GM20000 (cell line): ENCODE measurements at regions not wholly inside any gene's neighbourhood (a gene's known extent, or its start where the extent isn't known, plus 50 kb on each side); places are given as distances from the start of the nearest gene placed in this dataset.
A peak's percentile ranks its signal among the peaks of the same experiment; 100 is the strongest.
"Not testable (repeated sequence)": the region's sequence is repeated elsewhere in the genome, so short reads cannot be mapped to it uniquely, and the experiment has no call there.

Experiments
- DNase-seq: peaks from one replicate; pipeline ENCODE4 v3.0.0; 2012; ENCODE audit warnings: low spot score
- TF ChIP-seq, protein P1 (sequence below): IDR thresholded peaks from 2 replicates; pipeline ENCODE4 v1.5.1; 2012; ENCODE audit warnings: mild to moderate bottlenecking, control low read depth; ENCODE audit errors: extremely low read depth, missing control alignments

DNA sequence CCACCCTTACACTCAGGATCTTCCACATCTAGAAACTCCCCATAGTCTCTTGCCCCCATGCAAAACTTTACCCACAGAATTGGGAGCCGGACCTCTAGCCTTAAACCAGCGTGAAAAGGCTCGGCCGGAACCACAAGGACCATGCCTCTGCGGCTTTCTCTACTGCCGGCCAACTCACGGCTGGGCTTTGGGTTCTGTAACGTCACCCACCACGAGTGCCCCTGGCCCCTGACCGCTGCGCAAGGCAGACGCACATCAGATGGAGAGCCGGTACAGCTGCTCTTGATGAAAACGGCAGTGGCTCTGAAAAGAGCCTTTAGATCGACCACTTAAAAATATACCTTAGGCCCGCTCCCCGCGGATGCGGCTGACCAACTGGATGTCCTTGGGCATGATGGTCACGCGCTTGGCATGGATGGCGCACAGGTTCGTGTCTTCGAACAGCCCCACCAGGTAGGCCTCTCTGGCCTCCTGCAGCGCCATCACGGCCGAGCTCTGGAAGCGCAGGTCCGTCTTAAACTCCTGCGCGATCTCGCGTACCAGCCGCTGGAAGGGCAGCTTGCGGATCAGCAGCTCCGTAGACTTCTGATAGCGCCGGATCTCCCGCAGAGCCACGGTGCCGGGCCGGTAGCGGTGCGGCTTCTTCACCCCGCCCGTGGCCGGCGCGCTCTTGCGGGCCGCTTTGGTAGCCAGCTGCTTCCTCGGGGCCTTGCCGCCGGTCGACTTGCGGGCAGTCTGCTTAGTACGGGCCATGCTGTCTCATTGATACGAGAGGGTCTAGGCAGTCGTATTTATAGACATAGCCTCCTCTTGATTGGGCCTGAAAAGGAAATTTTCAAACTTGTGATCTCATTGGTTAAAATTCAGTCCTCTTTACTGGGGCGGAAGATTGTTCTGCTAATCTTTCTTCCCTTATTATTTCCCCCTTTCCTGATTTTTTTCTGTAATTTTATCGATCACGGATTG lies 66.3 kb downstream of the FAM72C start:
- not testable (repeated sequence) for DNase-seq

DNA sequence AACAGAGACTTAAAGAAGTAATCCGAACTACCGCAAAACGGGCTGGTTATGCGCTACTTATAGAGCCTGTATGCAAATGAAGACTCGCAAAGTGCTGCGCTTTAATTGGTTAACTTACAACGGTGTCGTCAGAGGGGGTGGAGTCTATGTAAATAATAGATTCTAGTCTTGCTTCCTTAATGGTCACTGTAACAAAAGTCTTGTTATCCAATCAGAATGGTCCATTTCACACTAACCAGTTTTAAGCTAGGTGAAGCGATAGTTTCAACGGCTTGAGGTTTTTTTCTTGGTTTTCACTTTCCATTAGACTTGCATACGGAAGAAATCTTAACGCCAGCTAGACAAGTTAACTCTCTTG lies 67.2 kb downstream of the FAM72C start:
- not testable (repeated sequence) for DNase-seq

DNA sequence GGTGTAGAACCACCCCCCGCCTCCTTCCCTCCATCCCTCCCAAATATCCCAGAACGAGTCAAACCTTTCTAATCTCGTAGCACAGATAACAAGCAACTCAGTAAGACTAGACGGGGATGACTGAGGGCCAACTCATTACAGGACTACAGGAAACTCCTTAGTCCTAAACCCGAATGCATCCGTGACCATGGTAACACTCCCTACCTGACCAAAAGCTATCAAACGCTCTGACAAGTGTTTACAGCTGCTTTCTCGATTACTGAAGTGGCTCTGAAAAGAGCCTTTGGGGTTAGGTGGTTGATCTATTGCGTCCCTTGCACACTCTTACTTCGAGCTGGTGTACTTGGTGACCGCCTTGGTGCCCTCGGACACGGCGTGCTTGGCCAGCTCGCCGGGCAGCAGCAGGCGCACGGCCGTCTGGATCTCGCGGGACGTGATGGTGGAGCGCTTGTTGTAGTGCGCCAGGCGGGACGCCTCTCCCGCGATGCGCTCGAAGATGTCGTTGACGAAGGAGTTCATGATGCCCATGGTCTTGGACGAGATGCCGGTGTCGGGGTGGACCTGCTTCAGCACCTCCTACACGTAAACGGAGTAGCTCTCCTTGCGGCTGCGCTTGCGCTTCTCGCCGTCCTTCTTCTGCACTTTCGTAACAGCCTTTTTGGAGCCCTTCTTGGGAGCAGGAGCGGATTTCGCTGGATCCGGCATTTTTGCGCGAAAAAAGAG lies 67.7 kb downstream of the FAM72C start:
- DNase-seq = not testable (repeated sequence)

DNA sequence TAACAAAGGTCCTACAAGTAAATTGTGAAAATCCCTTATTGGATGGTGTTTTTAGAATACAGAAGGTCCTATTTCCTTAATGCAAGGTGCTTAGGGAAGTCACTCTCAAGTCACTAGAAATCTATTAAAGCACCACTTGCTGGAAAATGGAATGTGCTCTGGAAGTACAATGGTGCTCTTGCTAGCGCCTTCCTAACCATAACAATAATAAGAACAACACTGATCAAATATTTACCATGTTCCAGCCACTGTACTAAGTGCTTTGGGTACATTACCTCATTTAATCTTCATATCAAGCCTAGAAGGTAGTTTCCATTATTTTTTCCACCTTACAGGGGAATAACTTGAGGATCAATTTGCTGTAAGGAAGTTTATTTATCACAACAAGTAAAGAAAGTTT lies 75.4 kb downstream of the FAM72C start:
- not testable (repeated sequence) for DNase-seq

DNA sequence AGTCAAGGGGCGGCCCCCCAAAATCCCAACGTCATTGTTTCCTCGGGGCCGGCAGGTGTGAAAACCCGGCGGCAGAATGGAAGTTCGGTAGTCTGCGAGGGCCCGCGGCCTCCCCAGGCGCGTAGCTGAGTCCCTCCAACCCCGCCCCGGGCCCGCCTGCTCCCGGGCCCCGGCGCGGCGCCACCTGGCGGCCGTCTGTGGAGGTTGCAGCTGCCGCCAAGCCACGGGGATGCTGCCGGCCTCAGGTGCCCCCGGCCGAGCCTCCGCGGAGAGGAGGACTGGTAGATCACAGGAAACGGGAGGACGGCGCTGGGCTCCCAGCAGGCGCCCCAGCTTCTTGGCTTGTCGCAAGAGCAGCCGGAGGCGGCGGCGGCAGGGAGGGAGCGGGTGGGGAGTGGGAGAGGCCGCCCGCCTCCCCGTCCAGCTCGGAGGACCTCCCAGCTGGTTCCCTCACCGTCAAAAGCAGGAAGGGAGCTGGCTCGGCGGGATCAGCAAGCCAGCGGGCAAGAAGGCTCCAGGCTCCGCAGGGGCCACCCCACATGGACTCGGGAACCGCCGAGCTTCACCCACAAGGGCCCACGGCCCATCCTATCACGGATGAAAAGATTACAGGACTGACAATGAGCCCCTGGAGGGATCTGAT lies 86.7 kb downstream of the FAM72C start:
- not testable (repeated sequence) for DNase-seq
- TF ChIP-seq, protein P1, sequence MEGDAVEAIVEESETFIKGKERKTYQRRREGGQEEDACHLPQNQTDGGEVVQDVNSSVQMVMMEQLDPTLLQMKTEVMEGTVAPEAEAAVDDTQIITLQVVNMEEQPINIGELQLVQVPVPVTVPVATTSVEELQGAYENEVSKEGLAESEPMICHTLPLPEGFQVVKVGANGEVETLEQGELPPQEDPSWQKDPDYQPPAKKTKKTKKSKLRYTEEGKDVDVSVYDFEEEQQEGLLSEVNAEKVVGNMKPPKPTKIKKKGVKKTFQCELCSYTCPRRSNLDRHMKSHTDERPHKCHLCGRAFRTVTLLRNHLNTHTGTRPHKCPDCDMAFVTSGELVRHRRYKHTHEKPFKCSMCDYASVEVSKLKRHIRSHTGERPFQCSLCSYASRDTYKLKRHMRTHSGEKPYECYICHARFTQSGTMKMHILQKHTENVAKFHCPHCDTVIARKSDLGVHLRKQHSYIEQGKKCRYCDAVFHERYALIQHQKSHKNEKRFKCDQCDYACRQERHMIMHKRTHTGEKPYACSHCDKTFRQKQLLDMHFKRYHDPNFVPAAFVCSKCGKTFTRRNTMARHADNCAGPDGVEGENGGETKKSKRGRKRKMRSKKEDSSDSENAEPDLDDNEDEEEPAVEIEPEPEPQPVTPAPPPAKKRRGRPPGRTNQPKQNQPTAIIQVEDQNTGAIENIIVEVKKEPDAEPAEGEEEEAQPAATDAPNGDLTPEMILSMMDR = peak; percentile 44

DNA sequence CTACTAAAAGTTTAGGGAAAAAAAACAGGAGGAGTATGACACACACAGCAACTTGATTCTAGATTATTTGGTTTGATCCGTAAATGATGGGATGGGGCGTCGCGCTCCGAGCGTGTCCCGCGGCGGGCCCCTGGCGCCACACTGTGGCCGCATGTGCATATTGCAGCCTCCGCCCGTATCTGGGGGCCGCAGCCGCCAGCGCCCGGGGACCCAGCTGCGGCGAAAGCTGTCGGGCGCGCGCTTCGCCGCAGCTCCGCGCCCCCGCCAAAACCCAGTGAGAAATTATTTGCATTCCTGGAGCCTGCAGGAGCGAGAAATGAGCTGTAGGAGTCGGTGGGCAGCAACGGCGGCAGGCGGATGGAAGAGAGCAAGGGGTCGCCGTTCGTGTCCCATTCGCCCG lies 87.3 kb downstream of the FAM72C start:
- DNase-seq = not testable (repeated sequence)
- TF ChIP-seq, protein P1 = peak; percentile 19

DNA sequence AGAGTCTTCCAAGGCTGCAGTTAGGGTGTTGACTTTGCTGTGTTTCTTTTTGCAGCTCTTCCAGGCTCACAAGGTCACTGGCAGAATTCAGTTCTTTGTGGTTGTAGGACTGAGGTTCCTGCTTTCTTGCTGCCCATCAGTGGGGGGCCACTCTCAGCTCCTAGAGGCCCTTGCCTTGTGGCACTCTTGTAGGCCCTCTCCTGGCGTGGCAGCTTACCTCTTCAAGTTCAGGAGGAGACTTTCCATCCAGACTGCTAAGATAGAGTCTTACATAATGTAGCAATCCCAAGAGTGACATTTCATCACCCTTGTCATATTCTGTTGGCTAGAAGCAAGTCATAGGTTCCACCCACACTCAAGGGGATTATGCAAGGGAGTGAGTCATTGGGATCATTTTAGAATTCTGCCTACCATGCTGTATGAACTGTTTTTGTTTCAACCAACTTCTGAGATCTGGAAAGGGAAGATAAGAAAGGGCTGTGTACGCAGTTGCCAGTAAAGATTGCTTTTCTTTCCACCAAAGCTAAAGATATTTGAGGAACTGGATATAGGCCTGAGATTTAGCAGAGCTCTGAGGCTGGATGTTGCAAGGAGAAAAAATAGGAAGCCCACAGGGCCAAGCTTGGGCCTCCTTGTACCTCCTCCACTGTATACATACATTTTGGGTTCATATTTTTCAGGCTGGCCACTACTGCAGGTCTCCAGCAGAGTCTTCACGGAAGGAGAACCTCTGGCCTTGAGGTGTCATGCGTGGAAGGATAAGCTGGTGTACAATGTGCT lies 91.8 kb downstream of the FAM72C start:
- DNase-seq = not testable (repeated sequence)

DNA sequence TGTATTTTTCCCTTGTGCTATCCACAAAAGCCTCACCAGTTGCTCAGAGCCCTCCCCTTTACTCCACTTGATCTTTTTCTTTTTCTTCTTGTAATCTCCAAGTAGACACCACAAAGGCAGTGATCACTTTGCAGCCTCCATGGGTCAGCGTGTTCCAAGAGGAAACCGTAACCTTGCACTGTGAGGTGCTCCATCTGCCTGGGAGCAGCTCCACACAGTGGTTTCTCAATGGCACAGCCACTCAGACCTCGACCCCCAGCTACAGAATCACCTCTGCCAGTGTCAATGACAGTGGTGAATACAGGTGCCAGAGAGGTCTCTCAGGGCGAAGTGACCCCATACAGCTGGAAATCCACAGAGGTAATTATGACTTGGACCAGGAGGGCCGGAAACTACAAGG lies 95.8 kb downstream of the FAM72C start:
- DNase-seq = not testable (repeated sequence)

DNA sequence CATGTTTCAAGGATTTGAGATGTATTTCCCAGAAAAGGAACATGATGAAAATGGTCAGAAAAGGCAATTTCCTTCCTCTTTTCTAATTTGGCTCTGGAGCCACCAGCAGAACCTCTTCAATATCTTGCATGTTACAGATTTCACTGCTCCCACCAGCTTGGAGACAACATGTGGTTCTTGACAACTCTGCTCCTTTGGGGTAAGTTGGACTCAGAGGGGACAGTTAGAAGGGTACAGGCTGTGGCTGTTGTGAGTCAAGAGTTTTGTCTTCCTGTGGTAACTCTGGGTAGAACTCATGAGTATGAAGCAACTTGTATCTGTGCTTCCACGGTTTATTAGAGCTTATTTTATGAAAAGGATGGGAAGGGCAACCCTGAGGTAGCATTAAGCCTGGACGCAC lies 97.2 kb downstream of the FAM72C start:
- not testable (repeated sequence) for DNase-seq

DNA sequence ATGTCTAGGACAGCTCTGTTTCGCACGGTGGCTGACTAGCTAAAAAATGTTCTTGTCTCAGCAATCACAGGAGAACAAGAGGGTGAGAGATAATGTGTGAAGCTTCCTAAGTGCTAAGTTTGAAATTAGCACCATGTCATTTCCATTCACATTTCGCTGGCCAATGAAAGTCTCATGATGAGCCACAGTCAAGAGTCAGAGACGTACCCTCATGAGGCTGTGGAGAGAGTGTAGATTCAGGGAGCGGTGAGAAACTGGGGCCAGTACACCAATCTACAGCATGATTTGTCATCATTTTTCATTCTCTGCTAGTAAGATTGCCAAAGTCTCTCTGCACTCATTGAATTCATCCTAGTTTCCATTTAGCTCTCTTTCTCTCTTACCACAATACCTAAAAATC lies 98.1 kb downstream of the FAM72C start:
- DNase-seq = not testable (repeated sequence)

DNA sequence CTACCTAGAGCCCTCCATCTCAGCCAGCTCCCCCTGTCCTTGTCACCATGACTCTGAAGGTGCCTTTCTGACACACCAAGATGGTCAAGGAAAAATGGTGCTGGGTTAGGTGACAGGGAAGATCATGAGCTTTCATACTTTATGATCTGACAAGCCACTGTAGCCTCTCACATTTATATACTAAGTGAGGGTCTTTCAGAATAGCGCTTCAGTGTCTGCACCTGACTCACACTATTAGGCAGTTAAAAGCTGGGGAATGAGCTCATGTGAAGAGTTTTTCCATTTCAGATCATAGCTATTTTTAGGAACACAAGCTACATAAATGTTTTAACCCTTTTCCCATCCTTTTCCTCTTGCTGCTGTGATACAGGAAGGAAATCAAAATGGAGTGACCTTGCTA lies 101.4 kb downstream of the FAM72C start:
- DNase-seq = not testable (repeated sequence)

DNA sequence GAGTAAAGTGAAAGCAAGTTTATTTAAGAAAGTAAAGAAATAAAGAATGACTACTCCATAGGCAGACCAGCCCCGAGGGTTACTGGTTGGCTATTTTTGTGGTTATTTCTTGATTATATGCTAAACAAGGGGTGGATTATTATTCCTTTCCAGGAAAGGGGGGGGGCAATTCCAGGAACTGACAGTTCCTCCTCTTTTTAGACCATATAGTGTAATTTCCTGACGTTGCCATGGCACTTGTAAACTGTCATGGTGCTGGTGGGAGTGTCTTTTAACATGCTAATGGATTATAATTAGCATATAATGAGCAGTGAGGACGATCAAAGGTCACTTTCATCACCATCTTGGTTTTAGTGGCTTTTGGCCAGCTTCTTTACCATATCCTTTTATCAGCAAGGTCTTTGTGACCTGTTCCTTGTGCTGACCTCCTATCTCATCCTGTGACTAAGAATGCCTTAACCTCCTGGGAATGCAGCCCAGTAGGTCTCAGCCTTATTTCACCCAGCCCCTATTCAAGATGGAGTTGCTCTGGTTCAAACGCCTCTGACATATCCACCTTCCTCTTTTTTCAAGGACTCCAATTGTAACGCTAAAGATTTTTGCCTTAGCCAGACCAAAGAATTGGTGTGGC lies 104.1 kb downstream of the FAM72C start:
- not testable (repeated sequence) for DNase-seq

DNA sequence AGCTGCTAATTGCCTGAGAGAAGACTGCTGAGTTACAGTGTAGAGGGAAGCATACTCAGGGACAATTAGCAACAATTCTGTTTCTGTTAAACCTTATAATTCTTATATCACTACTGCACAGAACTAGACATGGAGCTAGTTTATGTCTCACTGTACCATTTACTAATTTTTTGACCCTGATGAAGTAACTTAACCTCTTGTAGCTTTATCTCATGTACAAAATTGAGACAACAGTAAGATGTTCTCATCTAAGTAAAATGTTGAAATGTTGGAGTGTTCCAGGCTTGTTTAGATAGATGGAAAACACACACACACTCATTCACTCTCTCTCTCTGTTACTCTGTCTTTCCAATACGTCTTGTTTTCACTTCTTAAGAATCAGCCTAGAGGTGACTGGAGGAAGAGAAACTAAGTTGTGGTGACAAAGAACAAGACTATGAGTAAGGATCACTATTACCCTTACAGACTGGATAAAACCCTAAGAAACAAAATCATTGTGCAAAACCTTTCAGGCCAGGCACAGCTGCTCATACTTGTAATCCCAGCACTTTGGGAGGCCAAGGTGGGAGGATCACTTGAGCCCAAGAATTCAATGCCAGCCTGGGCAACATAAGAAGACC lies 107.8 kb downstream of the FAM72C start:
- DNase-seq = not testable (repeated sequence)

DNA sequence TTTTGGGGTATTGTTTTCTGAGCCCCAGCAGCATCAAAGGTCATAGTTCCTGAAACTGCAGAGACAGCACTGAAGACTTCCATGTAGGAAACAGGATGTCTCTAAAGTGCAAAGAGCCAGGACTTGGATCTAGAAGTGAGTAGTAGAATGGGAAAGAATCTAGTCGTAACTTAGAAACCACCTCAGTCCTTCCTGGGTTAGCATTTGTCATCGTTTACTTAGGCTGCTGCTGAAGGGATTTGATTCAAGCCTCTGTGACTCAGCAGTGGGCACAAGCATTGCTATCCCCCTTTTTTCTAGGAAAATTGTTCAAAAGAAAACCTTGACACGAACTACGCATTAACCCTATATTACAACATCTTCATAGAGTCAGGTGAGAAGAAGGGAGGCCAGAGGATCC lies 109.1 kb downstream of the FAM72C start:
- not testable (repeated sequence) for DNase-seq

DNA sequence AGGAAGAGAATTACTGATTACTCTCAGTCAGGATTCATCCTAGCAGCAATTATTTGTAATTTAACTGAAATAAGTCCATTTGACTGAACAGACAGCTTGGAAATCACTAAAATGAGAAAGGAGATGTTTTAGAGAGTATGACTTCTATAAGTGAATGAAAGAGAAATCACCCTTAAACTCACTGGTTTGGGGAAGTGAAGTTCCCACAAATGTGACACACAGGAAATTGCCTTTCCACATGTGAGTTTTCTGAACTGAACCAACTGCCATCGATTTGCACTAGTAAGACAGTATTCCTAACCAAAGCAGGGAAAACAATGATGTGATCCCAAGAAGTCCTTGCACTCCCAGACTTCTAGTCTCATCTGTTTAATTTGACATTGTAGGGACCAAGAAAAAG lies 110.5 kb downstream of the FAM72C start:
- not testable (repeated sequence) for DNase-seq

DNA sequence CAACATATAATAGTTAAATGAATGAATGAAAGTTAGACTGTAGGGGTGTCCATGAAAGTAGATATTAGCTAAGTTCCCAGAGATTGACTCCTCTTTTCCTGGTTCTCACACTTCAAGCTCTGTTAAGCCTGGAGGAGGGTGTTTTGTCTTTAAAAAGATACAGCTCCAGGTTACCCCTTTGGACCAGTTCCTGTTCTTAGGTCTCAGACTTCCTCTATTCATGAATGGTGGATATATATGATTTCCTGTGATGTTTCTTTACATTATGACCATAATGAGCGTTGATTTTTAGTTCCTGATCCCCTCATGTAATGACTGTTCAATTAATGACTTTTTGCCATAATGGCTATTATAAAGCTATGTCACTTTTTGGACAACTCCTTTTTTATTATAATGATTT lies 115.9 kb downstream of the FAM72C start:
- DNase-seq = not testable (repeated sequence)

DNA sequence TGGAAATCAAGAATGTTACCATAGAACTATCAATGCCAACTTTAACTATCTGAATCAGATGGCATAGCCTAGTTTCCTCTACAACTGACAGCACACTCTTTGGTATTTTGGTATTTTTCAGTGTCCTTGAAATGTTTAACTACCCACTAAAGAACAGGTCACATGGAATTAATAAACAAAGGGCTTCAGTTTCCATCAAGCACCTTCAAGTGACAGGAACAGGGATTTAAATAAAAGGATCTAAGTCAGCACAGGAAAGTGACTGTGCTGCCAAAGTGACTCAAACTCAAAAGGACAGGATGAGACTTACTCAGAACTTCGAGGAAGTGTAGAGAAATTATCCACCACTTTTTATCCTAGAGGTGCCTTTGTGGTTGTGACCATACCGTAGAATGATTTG lies 117.7 kb downstream of the FAM72C start:
- not testable (repeated sequence) for DNase-seq
